ENCODE measurements at regions not wholly inside any gene's neighbourhood (a gene's known extent, or its start where the extent isn't known, plus 50 kb on each side); places are given as distances from the start of the nearest gene placed in this dataset.

DNA sequence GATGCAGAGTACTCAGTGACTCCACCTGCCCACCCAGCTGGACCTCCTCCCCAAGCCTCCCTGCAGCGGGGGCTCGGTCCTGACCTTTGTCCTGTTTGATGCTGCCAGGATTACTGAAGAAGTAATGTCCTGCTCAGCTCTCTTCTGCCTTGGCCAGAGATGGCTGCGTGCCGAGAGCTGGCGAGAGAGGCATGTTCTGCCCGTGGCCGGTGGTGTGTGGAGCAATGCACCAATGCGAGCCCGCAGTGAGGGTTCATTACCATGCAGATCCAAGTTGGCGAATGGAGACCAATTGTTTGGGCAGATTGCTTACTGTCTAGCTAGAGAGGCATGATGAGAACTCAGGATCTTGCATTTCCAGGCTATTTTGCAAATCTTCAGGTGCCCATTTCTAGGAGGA is 248.9 kb downstream of the ENGASE start:
- TF ChIP-seq, protein P1, sequence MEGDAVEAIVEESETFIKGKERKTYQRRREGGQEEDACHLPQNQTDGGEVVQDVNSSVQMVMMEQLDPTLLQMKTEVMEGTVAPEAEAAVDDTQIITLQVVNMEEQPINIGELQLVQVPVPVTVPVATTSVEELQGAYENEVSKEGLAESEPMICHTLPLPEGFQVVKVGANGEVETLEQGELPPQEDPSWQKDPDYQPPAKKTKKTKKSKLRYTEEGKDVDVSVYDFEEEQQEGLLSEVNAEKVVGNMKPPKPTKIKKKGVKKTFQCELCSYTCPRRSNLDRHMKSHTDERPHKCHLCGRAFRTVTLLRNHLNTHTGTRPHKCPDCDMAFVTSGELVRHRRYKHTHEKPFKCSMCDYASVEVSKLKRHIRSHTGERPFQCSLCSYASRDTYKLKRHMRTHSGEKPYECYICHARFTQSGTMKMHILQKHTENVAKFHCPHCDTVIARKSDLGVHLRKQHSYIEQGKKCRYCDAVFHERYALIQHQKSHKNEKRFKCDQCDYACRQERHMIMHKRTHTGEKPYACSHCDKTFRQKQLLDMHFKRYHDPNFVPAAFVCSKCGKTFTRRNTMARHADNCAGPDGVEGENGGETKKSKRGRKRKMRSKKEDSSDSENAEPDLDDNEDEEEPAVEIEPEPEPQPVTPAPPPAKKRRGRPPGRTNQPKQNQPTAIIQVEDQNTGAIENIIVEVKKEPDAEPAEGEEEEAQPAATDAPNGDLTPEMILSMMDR (IDR thresholded peaks at IDR 0.05) = no peak
- TF ChIP-seq POLR2A (IDR thresholded peaks at IDR 0.05) = no peak
- no peak for TF ChIP-seq EP300 (IDR thresholded peaks at IDR 0.05)

All from tibial nerve (tissue), 4 donors.